ENCODE measurements at regions not wholly inside any gene's neighbourhood (a gene's known extent, or its start where the extent isn't known, plus 50 kb on each side); places are given as distances from the start of the nearest gene placed in this dataset.
A peak's percentile ranks its signal among the peaks of the same experiment; 100 is the strongest.
"Not testable (repeated sequence)": the region's sequence is repeated elsewhere in the genome, so short reads cannot be mapped to it uniquely, and the experiment has no call there.

- DNase-seq, H3K4me3 Mint-ChIP-seq, H3K27ac Mint-ChIP-seq, H3K4me1 Mint-ChIP-seq, POLR2A ChIA-PET, ATAC-seq: not testable (repeated sequence)
- peaks cover 0 to 18% (median 0%) of the 10 kb centered on the region in 3 donors for H3K36me3 Mint-ChIP-seq
- peaks cover 30 to 61% (median 44%) of the 10 kb centered on the region in 5 donors for H3K27me3 Mint-ChIP-seq
- H3K9me3 Mint-ChIP-seq, result peaks cover 0 to 11% (median 8%) of the 10 kb centered on the region in 9 donors
Measured at GRCh38 chr6:57813271-57814075, 496.0 kb downstream of the PRIM2 start.

DNA sequence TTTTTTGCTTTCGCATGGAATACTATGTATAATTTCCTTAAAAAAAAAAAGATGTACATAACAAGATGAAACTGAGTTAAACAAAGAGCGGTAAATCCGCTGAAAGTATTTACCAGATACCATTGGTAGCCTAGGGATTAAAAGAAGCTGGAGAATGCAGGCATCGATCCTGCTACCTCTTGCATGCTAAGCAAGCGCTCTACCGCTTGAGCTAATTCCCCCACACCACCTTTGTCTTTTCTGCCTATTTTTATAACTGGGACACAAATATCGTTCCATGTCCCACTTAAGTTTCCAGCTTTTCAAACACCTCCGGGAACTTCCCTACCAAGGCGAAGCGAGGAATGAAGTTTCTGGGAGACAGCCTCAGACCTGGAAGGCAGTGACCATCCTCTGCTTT lies 498.4 kb downstream of the PRIM2 start:
- Mint-ChIP-seq H3K27me3 (peaks cover 20 to 46% (median 30%) of the 10 kb centered on the region in 5 donors), H3K36me3 (peaks cover 0 to 14% (median 0%) of the 10 kb centered on the region in 3 donors), H3K9me3 (peaks cover 0 to 11% (median 5%) of the 10 kb centered on the region in 9 donors)
- POLR2A ChIA-PET, DNase-seq, H3K4me3 Mint-ChIP-seq, H3K27ac Mint-ChIP-seq, ATAC-seq, H3K4me1 Mint-ChIP-seq: not testable (repeated sequence)

DNA sequence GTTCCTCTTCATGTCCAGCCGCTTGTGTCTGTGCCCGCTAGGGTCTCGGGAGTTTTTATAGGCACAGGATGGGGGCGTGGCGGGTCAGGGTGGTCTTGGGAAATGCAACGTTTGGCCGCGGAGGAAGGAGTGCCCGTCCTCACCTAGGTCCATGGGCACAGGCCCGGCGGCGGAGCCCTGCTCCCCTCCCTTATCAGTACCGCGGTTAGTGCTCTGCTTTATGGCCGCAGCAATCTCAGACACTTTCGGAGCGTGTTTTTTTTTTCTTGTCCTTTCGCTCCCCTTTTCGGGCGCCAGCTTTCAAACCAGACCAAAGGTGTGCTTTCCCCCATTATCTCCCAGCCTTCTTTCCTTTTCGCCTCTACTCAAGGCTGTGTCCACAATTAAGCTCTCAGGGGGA lies 503.9 kb downstream of the PRIM2 start:
- POLR2A ChIA-PET, DNase-seq, H3K4me1 Mint-ChIP-seq, H3K27ac Mint-ChIP-seq, ATAC-seq, H3K4me3 Mint-ChIP-seq: not testable (repeated sequence)
- Mint-ChIP-seq H3K9me3 (peaks cover 0 to 30% (median 6%) of the 10 kb centered on the region in 9 donors), H3K27me3 (peaks cover 29 to 59% (median 41%) of the 10 kb centered on the region in 5 donors), H3K36me3 (peaks cover 0 to 15% (median 6%) of the 10 kb centered on the region in 3 donors)

- Mint-ChIP-seq H3K4me3 (peak overlapping the region in 3 of 10 donors; percentile 18 to 26 (median 21)), H3K27me3 (peaks cover 31 to 67% (median 40%) of the 10 kb centered on the region in 5 donors), H3K9me3 (peaks cover 0 to 30% (median 5%) of the 10 kb centered on the region in 9 donors), H3K36me3 (peaks cover 0 to 18% (median 6%) of the 10 kb centered on the region in 3 donors)
- POLR2A ChIA-PET, DNase-seq, ATAC-seq, H3K27ac Mint-ChIP-seq, H3K4me1 Mint-ChIP-seq: not testable (repeated sequence)
Measured at GRCh38 chr6:57822448-57822847, 505.0 kb downstream of the PRIM2 start.

DNA sequence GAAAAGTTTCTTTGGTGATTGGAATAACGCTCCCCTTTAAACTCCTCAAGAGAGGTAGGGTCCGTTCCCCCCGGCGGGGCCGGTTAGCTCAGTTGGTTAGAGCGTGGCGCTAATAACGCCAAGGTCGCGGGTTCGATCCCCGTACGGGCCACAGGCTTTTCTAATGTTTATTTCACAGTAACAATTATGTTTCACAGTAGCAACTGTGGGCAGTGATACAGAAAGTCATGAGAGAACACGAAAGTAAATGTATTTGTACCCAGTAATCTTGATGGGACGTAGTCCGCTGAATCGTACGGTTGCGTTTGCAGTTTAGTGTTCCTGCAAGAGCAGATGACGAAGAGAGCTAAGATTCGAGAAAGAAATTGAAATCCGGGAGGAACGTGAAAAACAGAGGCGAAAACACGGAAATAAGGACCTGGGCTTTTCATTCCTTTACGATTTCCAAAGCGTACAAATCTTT lies 505.5 kb downstream of the PRIM2 start:
- H3K36me3 Mint-ChIP-seq, result peaks cover 0 to 18% (median 6%) of the 10 kb centered on the region in 3 donors
- POLR2A ChIA-PET, result no interaction called here
- peaks cover 27 to 65% (median 38%) of the 10 kb centered on the region in 5 donors for H3K27me3 Mint-ChIP-seq
- H3K4me3 Mint-ChIP-seq, result no peak overlapping the region
- peaks cover 0 to 4% (median 3%) of the 10 kb centered on the region in 4 donors for H3K4me1 Mint-ChIP-seq
- ATAC-seq, result no peak
- H3K27ac Mint-ChIP-seq, result no peak overlapping the region
- DNase-seq, result no peak
- H3K9me3 Mint-ChIP-seq, result peaks cover 0 to 30% (median 5%) of the 10 kb centered on the region in 9 donors

GRCh38 chr6:57837622-57838209 lies 520.3 kb downstream of the PRIM2 start:
- not testable (repeated sequence) for H3K27ac Mint-ChIP-seq, H3K4me3 Mint-ChIP-seq, H3K4me1 Mint-ChIP-seq, ATAC-seq, DNase-seq, H3K36me3 Mint-ChIP-seq, H3K9me3 Mint-ChIP-seq
- H3K27me3 Mint-ChIP-seq, result peaks cover 6 to 41% (median 8%) of the 10 kb centered on the region in 5 donors
- POLR2A ChIA-PET, result interaction anchor here (0.6 kb wide), 1 partner anchor 1174 kb away, joined by 3 read pairs; no protein-coding TSS in a partner anchor

- peaks cover 6 to 28% (median 8%) of the 10 kb centered on the region in 5 donors for H3K27me3 Mint-ChIP-seq
- H3K36me3 Mint-ChIP-seq, POLR2A ChIA-PET, ATAC-seq, H3K4me1 Mint-ChIP-seq, H3K27ac Mint-ChIP-seq, DNase-seq, H3K9me3 Mint-ChIP-seq, H3K4me3 Mint-ChIP-seq: not testable (repeated sequence)
Measured at GRCh38 chr6:57841551-57841950, 524.1 kb downstream of the PRIM2 start.

DNA sequence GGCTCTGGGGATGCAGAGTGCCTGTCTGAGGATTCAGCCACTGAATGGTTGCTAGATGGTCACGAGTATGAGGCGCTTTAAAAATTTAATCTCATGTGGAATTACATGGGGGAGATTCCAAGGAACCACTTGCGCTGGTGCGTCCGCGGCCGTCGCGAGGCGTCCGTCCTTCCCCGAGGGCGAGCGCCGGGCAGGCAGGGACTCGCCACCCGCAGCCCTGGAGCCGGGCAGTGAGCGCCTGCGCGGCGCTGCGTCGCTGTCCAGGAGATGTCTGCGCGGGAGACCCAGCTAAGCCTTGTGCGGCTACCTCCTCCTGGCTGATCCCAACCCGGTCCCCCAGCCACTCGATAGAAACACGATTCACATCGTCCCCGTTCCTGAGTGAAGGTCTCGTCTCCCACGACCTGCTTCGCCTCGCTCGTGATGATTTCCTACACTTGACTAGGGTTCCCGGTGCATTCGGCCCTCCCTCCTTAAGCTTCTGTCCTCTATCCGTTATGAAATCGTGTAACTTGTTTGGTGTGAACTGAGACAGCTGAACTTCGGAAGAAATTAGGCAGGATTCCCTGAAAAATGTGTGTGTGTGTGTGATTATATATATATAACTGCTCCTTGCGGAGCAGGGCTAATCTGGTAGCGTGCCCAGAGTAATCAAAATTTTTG lies 536.4 kb downstream of the PRIM2 start:
- POLR2A ChIA-PET, ATAC-seq, H3K27ac Mint-ChIP-seq, H3K4me1 Mint-ChIP-seq, H3K36me3 Mint-ChIP-seq, DNase-seq, H3K4me3 Mint-ChIP-seq, H3K9me3 Mint-ChIP-seq: not testable (repeated sequence)
- H3K27me3 Mint-ChIP-seq, result peaks cover 9 to 41% (median 23%) of the 10 kb centered on the region in 5 donors

DNA sequence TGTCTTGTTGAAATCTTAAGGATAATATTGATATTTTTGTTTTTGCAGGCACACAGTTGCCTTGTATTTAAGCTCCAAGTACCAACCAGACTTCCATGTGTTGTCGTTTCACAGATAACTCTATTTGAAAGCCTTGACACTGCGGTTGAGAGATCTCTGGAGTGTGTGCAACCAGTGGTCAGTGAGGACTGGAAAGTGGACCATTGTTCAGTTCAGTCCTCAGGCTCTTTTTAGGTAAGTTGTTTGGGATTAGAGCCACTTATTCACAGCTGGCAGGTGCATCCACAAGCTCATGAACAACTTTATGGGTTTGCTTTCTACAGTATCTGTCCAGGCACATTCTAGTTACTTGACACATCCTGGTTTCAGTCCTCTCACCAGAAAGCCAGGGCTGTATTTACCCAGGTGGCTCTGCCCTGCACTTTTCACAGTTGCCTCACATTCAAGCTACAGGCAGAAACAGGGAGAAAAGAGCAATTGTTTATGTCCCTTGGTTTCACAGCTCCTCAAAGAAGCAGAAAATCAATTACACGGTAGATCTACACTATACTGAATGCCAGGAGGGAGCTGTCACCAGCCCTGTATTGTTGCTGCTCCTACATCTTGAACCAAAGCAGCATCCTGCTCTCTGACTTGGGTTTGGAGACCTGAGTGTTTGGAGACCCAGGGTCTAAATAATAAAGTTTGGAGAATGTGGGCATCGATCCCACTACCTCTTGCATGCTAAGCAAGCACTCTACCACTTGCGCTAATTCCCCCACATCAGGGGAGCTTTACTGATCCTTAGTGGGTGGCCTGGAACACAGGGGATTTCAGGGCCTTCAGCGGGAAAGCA lies 543.3 kb downstream of the PRIM2 start:
- H3K4me1 Mint-ChIP-seq, H3K27ac Mint-ChIP-seq, ATAC-seq, H3K4me3 Mint-ChIP-seq, H3K9me3 Mint-ChIP-seq, H3K36me3 Mint-ChIP-seq, DNase-seq, POLR2A ChIA-PET: not testable (repeated sequence)
- peaks cover 2 to 13% (median 5%) of the 10 kb centered on the region in 5 donors for H3K27me3 Mint-ChIP-seq

- H3K36me3 Mint-ChIP-seq, DNase-seq, H3K27ac Mint-ChIP-seq, ATAC-seq, H3K4me1 Mint-ChIP-seq, POLR2A ChIA-PET, H3K4me3 Mint-ChIP-seq, H3K9me3 Mint-ChIP-seq: not testable (repeated sequence)
- H3K27me3 Mint-ChIP-seq, result peaks cover 0 to 17% (median 2%) of the 10 kb centered on the region in 5 donors
Measured at GRCh38 chr6:57870083-57870482, 552.7 kb downstream of the PRIM2 start.

DNA sequence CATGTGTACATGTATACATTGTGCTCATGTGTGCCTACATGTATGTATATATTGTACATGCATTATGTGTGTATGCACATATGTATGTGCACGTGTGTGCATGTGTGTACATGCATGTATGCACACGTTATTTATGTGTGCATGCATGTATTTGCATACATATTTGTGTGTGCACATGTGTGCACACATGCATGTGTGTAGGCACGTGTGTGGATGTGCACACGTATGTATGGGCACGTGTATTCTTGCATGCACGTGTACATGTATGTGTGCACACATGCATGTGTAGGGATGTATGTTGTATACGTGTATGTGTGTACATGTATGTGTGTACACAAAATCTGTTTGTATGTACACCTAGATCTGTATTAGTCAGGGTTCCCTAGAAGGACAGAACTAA lies 556.0 kb downstream of the PRIM2 start:
- H3K36me3 Mint-ChIP-seq, H3K4me3 Mint-ChIP-seq, POLR2A ChIA-PET, H3K27me3 Mint-ChIP-seq, H3K9me3 Mint-ChIP-seq, H3K27ac Mint-ChIP-seq, DNase-seq, H3K4me1 Mint-ChIP-seq, ATAC-seq: not testable (repeated sequence)

GRCh38 chr6:57876659-57877058 lies 559.2 kb downstream of the PRIM2 start:
- H3K27ac Mint-ChIP-seq, H3K4me1 Mint-ChIP-seq, H3K4me3 Mint-ChIP-seq, H3K36me3 Mint-ChIP-seq, H3K9me3 Mint-ChIP-seq, H3K27me3 Mint-ChIP-seq, POLR2A ChIA-PET, ATAC-seq, DNase-seq: not testable (repeated sequence)
